HAP-1 (cell line): ENCODE measurements at regions not wholly inside any gene's neighbourhood (a gene's known extent, or its start where the extent isn't known, plus 50 kb on each side); places are given as distances from the start of the nearest gene placed in this dataset.
A peak's percentile ranks its signal among the peaks of the same experiment; 100 is the strongest.
"Not testable (repeated sequence)": the region's sequence is repeated elsewhere in the genome, so short reads cannot be mapped to it uniquely, and the experiment has no call there.

Experiments
- DNase-seq, 2 experiments: peaks; one replicate each; pipeline ENCODE4 v3.0.0-alpha.2; 2016 to 2020; ENCODE audit warnings: low spot score in 2 of 2
- H3K27me3 ChIP-seq: fragments of 250-450 bp; sonication (Bioruptor Pico); 2 replicates; pipeline ENCODE4 v1.5.1; 2020; ENCODE audit warnings: low read depth, mild to moderate bottlenecking, moderate library complexity
- H3K36me3 ChIP-seq: fragments of 250-450 bp; sonication (Bioruptor Pico); replicated peaks from 2 replicates; pipeline ENCODE4 v1.5.1; 2020; ENCODE audit warnings: mild to moderate bottlenecking
- H3K4me1 ChIP-seq: fragments of 250-450 bp; sonication (Bioruptor Pico); 2 replicates; pipeline ENCODE4 v1.5.1; 2020; ENCODE audit warnings: mild to moderate bottlenecking
- H3K4me3 ChIP-seq: fragments of 250-450 bp; sonication (Bioruptor Pico); 2 replicates; pipeline ENCODE4 v1.5.1; 2020; ENCODE audit warnings: mild to moderate bottlenecking, moderate library complexity
- H3K9me3 ChIP-seq: fragments of 250-450 bp; sonication (Bioruptor Pico); 2 replicates; pipeline ENCODE4 v1.5.1; 2020; ENCODE audit warnings: mild to moderate bottlenecking, moderate library complexity
- in situ Hi-C: fragments of 300-500 bp; cut with MboI; formaldehyde crosslinking; loops from 3 replicates; pipeline ENCODE4 v1.14.3; 2020; ENCODE audit warnings: low sequenced_read_pairs, inconsistent platforms, mixed read lengths

GRCh38 chr7:142654398-142654797 lies 94.9 kb upstream of the PRSS1 start:
- no peaks in the 10 kb centered on the region for H3K36me3 ChIP-seq
- no peak overlapping the region for H3K4me3 ChIP-seq
- in situ Hi-C loops: no loop called here
- no peaks in the 10 kb centered on the region for H3K9me3 ChIP-seq
- no peaks in the 10 kb centered on the region for H3K4me1 ChIP-seq
- peaks cover 2% of the 10 kb centered on the region; the same call in 1 of the 2 replicates for H3K27me3 ChIP-seq
- DNase-seq: no peak

- DNase-seq: no peak
- Histone ChIP-seq H3K4me1 (no peaks in the 10 kb centered on the region), H3K27me3 (peaks cover 27% of the 10 kb centered on the region), H3K36me3 (no peaks in the 10 kb centered on the region), H3K9me3 (no peaks in the 10 kb centered on the region), H3K4me3 (no peak overlapping the region)
- in situ Hi-C loops: no loop called here
Observed at GRCh38 chr7:142647749-142648148, 101.5 kb upstream of the PRSS1 start.

GRCh38 chr7:142646386-142647140 lies 102.7 kb upstream of the PRSS1 start:
- H3K9me3 ChIP-seq: no peaks in the 10 kb centered on the region
- in situ Hi-C loops: no loop called here
- H3K4me3 ChIP-seq: no peak overlapping the region
- H3K4me1 ChIP-seq: no peaks in the 10 kb centered on the region
- peaks cover 31% of the 10 kb centered on the region for H3K27me3 ChIP-seq
- no peaks in the 10 kb centered on the region for H3K36me3 ChIP-seq
- no peak for DNase-seq

GRCh38 chr7:142645777-142646176 lies 103.5 kb upstream of the PRSS1 start:
- Histone ChIP-seq H3K4me3 (no peak overlapping the region), H3K36me3 (no peaks in the 10 kb centered on the region), H3K4me1 (no peaks in the 10 kb centered on the region), H3K9me3 (no peaks in the 10 kb centered on the region), H3K27me3 (peaks cover 31% of the 10 kb centered on the region)
- no peak for DNase-seq
- in situ Hi-C loops: no loop called here

GRCh38 chr7:142642316-142642715 lies 107.0 kb upstream of the PRSS1 start:
- in situ Hi-C loops: no loop called here
- H3K36me3 ChIP-seq: no peaks in the 10 kb centered on the region

GRCh38 chr7:142641252-142641651 lies 108.0 kb upstream of the PRSS1 start:
- H3K36me3 ChIP-seq, H3K9me3 ChIP-seq, H3K4me3 ChIP-seq, in situ Hi-C loops, DNase-seq, H3K4me1 ChIP-seq: not testable (repeated sequence)
- peaks cover 25% of the 10 kb centered on the region for H3K27me3 ChIP-seq

More at GRCh38 chr7:142642316-142642715, 107.0 kb upstream of the PRSS1 start:
- Histone ChIP-seq H3K4me1 (no peaks in the 10 kb centered on the region), H3K4me3 (no peak overlapping the region), H3K27me3 (peaks cover 31% of the 10 kb centered on the region), H3K9me3 (no peaks in the 10 kb centered on the region)
- no peak for DNase-seq

GRCh38 chr7:142638581-142638980 lies 110.7 kb upstream of the PRSS1 start:
- Histone ChIP-seq H3K27me3 (peaks cover 12% of the 10 kb centered on the region), H3K4me1 (no peaks in the 10 kb centered on the region), H3K4me3 (no peak overlapping the region), H3K36me3 (no peaks in the 10 kb centered on the region), H3K9me3 (no peaks in the 10 kb centered on the region)
- no peak for DNase-seq
- in situ Hi-C loops: loop anchor here (10.0 kb wide), 1 partner anchor 146 kb away; no protein-coding TSS in a partner anchor

GRCh38 chr7:142637240-142637639 lies 112.0 kb upstream of the PRSS1 start:
- H3K4me3 ChIP-seq: no peak overlapping the region
- H3K36me3 ChIP-seq: no peaks in the 10 kb centered on the region
- H3K27me3 ChIP-seq: peaks cover 2% of the 10 kb centered on the region; the same call in 1 of the 2 replicates
- DNase-seq: no peak
- in situ Hi-C loops: loop anchor here (10.0 kb wide), 1 partner anchor 148 kb away; no protein-coding TSS in a partner anchor
- no peaks in the 10 kb centered on the region for H3K4me1 ChIP-seq
- H3K9me3 ChIP-seq: no peaks in the 10 kb centered on the region

GRCh38 chr7:142636751-142637150 lies 112.5 kb upstream of the PRSS1 start:
- H3K36me3 ChIP-seq: no peaks in the 10 kb centered on the region
- peaks cover 7% of the 10 kb centered on the region for H3K27me3 ChIP-seq
- in situ Hi-C loops: loop anchor here (10.0 kb wide), 1 partner anchor 148 kb away; no protein-coding TSS in a partner anchor
- H3K4me3 ChIP-seq: no peak overlapping the region
- DNase-seq: no peak
- no peaks in the 10 kb centered on the region for H3K4me1 ChIP-seq
- no peaks in the 10 kb centered on the region for H3K9me3 ChIP-seq

GRCh38 chr7:142636107-142636506 lies 113.2 kb upstream of the PRSS1 start:
- H3K4me1 ChIP-seq, H3K4me3 ChIP-seq, H3K9me3 ChIP-seq, H3K27me3 ChIP-seq, DNase-seq, H3K36me3 ChIP-seq: not testable (repeated sequence)
- in situ Hi-C loops: loop anchor here (10.0 kb wide), 1 partner anchor 149 kb away; no protein-coding TSS in a partner anchor

GRCh38 chr7:142632271-142633134 lies 116.8 kb upstream of the PRSS1 start:
- Histone ChIP-seq H3K4me1 (no peaks in the 10 kb centered on the region), H3K27me3 (peaks cover 15% of the 10 kb centered on the region), H3K9me3 (no peaks in the 10 kb centered on the region), H3K36me3 (no peaks in the 10 kb centered on the region), H3K4me3 (no peak overlapping the region)
- peak; percentile 29 to 72 for DNase-seq
- in situ Hi-C loops: loop anchor here (10.0 kb wide), 1 partner anchor 152 kb away; no protein-coding TSS in a partner anchor

- DNase-seq: no peak
- H3K4me1 ChIP-seq: no peaks in the 10 kb centered on the region
- H3K36me3 ChIP-seq: no peaks in the 10 kb centered on the region
- H3K9me3 ChIP-seq: no peaks in the 10 kb centered on the region
- in situ Hi-C loops: loop anchor here (10.0 kb wide), 1 partner anchor 155 kb away; no protein-coding TSS in a partner anchor
- H3K4me3 ChIP-seq: no peak overlapping the region
- peaks cover 15% of the 10 kb centered on the region for H3K27me3 ChIP-seq
Observed at GRCh38 chr7:142629588-142630260, 119.5 kb upstream of the PRSS1 start.

GRCh38 chr7:142628945-142629344 lies 120.3 kb upstream of the PRSS1 start:
- in situ Hi-C loops: no loop called here
- no peak overlapping the region for H3K4me3 ChIP-seq
- H3K36me3 ChIP-seq: no peaks in the 10 kb centered on the region
- H3K27me3 ChIP-seq: peaks cover 15% of the 10 kb centered on the region
- DNase-seq: no peak
- H3K4me1 ChIP-seq: no peaks in the 10 kb centered on the region
- H3K9me3 ChIP-seq: no peaks in the 10 kb centered on the region
